ENCODE measurements at regions not wholly inside any gene's neighbourhood (a gene's known extent, or its start where the extent isn't known, plus 50 kb on each side); places are given as distances from the start of the nearest gene placed in this dataset.

- no peak for TF ChIP-seq CTCF (IDR thresholded peaks at IDR 0.05)
- TF ChIP-seq POLR2A (IDR thresholded peaks at IDR 0.05) = no peak
Observed at GRCh38 chr5:133742431-133742988, 130.2 kb upstream of the FSTL4 start.

Measured in uterus (tissue), 2 donors.